NCI-H1417 (cell line): ENCODE measurements at regions not wholly inside any gene's neighbourhood (a gene's known extent, or its start where the extent isn't known, plus 50 kb on each side); places are given as distances from the start of the nearest gene placed in this dataset.
"Not testable (repeated sequence)": the region's sequence is repeated elsewhere in the genome, so short reads cannot be mapped to it uniquely, and the experiment has no call there.

Source experiments
- DNase-seq, 3 experiments: peaks; one replicate each; lab custom pipeline; 2025; lab: John Stamatoyannopoulos, UW

DNA sequence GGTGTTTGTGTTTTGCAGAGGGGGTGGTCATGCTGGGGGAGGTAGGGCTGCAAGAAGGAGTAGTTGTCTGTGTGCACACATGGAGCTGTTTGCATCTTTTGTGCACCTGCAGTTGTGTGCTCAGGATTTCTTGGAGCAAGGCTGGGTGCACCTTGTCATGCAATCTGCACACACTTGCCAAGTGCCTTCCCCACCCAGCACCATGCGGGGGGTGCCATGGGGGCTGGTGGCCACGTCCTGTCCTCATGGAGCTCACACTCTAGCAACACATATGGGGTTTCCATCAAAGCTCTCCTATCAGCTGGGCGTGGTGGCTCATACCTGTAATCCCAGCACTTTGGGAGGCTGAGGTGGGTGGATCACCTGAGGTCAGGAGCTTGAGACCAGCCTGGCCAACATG, 111.6 kb downstream of the CRLF3 start:
- DNase-seq = not testable (repeated sequence)

DNA sequence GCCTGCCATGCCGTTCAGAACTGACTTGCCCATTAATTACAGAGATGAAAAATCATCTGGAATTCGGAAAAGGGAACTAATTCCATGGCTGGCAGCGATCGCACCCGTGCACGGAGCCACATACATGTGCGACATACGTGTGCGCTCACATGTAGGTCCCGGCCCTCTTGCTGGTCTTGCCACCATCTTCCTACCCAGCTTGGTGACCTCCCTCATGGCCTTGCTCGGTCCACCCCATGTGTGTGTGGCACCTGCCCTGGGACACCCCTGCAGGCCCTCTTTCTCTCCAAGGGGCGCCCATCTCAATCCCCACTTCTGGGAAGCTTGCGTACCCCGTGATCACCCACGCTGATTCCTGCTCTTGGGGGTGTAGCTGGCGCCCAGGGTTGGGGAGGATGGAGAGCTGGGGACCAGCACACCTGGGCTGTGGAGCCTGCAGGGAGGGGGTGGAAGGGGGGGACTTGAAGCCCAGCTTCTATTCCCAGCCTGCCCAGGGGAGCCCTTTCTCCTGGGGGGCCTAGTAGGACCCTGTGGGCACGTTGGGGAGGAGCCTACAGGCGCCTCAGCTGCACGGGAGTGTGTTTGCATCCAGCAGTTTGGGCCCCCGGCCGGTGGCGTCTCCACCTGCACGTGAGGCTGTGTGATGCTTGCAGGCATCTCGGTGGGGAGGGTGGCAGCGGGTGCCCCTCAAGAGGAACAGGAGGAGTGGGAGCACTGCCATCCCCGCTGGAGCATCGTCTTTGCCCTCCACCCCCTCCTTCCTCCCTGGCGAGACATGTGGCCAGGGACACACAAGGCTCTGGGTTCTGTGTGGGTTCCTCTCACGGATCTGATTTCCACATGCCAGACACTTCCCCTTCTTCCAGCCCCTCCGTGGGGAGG, 112.6 kb downstream of the CRLF3 start:
- not testable (repeated sequence) for DNase-seq

DNA sequence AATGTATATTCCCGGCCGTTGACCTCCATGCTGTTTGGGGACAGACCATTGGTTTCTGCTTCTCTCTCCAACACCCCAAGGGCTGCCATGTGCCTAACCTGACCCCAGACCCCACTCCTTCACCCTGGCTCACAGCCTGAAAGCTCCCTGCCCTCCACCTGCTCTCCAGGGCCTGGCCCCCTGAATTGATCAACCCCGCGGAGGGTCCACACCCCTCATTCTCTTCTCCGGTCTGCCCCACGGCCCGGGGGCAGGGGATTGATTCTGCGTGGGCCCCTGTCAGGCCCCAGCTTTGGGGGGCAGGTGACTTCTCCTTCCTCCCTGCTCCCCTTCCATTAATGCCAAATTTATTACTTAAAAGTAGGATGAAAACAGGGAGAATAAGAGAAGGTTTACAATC, 113.3 kb downstream of the CRLF3 start:
- not testable (repeated sequence) for DNase-seq

DNA sequence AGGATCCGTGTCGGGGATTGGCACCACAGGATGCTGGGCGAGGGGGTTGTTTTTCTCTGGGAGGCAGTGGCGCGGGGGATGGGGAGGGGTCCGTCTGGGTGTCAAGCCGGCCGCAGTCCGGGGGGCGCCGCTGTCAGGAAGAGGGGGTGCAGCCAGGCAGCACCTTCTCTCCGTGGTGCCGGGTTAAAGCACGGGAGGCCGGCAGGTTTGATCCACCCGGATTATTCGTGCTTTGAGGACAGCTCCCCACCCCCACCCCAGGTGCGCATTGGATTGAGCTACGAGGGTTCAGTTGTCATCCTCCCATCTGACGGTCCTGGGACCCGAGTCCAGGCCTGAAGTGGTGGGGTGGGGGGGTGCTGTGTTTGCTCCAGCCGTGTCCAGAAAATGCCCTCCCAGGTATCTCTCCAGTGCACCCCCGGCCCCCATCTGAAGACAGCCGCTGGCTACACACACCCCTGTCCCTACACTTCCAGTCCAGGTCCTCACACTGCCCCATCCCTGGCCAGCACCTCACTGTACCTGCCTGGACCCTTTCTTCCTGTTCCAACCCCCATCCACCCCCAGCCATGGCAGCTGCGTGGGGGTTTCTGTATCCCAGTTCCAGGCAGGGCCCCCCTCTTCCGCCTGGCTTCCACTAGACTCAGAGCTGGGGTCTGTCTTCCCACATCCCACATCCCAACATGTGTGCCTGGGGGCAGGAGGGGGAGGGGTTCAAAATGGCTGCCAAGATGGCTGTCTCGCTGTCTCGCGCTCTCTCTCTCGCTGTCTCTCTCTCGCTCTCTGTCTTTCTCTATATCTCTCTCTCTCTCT, 114.0 kb downstream of the CRLF3 start:
- peak in 2 of 3 experiments; percentile 30 to 47 for DNase-seq

DNA sequence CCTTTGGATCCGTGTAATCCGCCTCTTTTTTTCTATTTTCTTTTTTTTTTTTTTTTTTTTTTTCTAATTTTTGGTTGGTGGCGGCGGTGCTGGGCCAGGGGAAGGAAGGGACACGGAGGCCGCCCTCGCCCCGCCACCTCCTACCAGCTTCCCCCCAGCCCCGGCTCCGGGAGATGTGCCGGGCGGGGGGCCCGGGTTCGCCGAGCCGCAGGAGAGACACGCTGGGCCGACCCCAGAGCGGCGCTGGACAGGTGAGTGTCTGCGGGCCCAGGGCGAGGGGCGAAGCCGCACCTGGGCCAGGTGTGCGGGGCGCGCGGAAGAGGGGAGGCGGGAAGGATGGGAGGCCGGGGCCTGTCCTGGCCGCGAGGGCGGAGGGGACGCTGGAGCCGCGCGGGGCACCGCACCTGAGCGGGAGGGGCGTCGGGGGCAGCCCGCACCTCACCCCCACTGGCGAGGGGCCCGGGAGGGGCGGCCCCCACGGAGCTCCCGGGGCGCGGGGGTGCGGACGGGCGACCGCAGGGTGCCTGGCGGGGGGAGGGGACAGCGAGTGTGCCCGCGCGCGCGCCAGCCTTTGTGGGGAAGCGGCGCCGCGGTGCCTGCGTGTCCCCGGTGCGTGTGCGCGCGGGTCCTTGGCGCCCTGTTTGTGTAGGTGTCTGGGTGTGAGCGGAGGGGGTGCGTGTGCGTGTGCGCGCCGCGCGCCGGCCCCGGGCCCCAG, 114.8 kb downstream of the CRLF3 start:
- DNase-seq = peak; percentile 17 to 77 (median 68)

DNA sequence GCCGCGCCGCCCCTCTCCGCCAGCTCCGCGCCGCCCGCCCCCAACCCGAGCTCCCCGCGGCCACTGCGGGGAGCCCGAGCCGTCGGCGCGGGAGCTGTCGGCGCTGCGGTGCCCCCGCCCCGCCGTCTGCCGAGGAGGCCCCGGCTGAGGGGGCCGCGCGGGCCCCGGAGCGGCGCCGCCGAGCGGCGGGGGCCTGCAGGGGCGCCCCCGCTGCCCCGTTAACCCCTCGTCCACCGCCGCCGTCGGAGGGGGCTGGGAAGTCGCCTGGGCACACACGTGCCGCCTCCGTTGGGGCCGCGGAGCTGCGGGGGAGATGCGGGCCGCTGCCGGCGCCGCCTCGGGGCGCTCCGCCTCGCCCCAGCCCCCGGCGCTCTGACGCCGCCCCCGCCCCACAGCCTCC, 115.4 kb downstream of the CRLF3 start:
- DNase-seq = peak in 2 of 3 experiments; percentile 31 to 61

DNA sequence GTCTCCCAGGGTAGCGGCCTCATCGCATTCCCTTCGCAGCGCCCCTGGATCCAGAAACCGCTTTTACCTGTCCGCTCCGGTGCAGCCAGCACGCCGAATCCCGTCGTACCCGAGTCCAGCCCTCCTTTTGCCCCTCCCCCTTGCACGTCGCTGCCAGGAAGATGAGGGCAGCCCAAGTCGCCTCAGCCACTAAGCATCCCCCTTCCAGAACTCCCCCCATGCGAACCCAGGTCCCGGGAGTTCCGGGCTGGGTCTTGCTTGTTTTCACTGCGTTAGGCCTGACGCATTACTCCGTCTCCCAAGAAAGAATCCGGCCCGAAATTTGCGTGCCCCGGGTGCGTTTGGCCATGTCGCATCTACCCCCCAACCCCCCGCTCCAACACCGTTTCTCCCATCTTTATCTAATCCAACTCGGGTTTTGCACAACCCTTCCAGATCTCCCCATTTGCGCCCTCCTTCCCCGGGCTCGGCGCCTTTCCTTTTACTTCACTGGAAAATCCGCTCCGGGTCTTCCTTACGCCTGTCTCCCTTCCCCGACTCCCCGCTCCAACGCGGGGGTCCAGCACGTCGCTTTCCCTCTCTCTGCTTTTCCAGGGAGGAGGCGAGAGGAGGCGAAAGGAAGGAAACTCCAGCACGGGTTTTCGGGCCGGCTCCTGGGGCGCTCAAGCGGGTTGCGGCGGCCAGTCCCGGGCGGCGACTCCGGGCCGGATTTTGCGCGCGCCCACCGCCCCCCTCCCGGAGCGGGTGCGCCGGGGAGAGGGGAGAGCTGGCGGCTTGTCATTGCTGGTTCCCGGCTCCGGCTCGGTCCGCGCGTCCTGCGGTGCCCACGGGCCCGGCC, 116.0 kb downstream of the CRLF3 start:
- DNase-seq = peak; percentile 92 to 98 (median 97)

DNA sequence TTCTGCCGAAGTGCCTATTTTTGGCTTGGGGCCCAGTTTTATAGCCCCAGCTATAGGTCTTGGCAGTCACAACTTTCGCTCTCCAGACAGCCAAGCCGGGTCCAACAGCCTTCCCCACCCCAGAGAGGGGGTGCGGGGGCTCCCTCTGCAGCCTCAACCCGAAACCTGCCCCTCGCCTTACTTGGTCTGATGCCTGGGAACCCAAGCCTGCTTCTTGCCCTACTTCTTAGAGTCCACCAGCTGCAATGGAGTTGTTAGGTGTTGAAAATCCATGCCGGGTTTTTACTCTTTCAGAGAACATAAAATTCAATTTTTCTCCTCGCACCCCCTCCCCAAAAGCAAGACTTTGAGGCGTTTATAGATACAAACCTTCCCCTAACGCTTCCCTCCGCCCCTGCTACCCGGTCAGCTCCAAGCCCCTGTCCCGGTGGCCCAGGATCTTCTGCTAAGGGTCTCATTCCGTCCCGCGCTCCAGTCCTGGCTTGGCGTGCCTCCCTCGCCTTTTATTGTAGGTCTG, 116.7 kb downstream of the CRLF3 start:
- peak in 2 of 3 experiments; percentile 59 to 92 for DNase-seq

DNA sequence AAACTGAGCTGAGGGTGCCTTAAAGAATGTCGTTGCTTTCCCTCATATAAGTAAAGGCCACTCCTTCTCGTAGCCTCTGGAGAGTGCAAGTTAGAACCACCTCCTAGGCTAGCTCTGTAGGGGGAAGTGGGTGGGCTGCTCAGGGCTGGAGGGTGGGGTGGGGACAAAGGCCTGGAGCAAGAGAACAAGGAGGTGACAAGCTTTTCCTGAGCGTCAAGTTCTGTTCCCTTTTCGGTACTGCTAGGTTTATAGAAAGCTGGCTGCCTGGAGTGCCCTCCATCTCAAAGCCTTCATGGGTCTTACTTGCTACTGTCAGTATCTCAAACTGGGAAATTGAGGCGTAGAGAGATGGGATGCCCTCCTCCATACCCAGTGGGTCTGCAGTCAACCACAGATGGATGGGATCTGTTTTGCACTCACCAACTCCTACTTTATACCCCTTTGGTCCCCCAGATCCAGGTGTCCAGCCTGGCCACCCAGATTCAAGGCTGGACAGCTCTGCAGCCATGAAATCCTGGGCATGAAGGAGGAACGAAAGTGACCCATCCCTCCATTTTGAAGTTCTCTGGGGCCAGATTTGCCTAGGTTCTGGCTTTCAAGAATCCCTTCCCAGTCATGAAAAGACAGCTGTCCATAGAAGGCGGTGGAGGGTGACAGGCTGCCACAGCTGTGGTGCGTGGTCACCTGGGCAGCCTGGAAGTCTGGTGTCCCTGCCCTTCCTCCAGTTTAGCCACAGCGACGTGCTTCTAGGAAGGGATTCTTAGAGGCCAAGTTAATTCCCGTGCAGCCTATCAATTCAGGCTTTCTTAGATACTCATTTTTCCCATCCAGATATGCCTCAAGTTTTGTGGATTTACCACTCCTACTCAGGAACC, 117.8 kb downstream of the CRLF3 start:
- not testable (repeated sequence) for DNase-seq

DNA sequence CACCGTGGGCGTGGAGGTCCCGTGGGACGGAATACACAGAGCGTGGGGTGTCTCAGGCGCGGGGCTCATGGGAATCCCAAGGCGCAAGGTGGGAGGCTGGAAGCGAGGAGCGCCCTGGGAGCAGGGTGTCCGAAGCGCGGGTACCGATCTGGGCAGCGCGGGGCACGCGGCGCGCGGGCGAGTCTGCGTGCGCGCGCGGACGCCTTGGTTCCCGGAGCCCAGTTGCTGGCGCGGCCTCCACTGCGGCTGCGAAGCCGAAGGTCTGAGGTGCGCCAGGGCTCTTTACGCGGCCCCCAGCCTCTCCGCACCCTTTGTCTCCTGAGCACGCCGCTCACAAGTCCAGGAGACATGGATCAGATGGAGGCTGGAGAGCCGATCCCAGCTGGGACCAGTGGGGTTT, 118.5 kb downstream of the CRLF3 start:
- peak in 2 of 3 experiments; percentile 17 to 22 for DNase-seq

DNA sequence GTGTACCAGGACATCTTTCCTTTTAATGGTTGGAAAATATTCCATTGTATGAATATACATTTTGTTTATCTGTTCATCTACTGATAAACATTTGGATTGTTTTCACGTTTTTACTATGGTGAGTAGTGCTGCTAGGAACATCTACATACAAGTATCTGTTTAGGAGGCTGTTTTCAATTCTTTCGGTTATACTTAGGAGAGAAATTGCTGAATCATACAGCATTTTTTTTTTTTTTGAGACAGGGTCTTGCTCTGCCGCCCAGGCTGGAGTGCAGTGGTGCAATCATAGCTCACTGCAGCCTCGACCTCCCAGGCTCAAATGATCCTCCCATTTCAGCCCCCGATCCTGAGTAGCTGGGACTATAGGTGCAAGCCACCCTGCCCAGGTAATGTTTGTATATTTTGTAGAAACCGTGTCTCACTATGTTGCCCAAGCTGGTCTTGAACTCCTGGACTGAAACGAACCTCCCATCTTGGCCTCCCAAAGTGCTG, 122.9 kb downstream of the CRLF3 start:
- DNase-seq = no peak

DNA sequence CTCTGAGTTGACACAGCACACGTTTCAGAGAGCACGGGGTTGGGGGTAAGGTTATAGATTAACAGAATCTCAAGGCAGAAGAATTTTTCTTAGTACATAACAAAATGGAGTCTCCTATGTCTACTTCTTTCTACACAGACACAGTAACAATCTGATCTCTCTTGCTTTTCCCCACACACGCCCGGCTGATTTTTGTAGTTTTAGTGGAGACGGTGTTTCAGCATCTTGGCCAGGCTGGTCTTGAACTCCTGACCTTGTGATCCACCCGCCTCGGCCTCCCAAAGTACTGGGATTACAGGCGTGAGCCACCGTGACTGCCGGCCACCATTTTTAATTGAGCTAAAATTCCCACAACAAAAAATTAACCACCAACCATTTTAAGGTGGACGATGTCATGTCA, 123.7 kb downstream of the CRLF3 start:
- DNase-seq = not testable (repeated sequence)

DNA sequence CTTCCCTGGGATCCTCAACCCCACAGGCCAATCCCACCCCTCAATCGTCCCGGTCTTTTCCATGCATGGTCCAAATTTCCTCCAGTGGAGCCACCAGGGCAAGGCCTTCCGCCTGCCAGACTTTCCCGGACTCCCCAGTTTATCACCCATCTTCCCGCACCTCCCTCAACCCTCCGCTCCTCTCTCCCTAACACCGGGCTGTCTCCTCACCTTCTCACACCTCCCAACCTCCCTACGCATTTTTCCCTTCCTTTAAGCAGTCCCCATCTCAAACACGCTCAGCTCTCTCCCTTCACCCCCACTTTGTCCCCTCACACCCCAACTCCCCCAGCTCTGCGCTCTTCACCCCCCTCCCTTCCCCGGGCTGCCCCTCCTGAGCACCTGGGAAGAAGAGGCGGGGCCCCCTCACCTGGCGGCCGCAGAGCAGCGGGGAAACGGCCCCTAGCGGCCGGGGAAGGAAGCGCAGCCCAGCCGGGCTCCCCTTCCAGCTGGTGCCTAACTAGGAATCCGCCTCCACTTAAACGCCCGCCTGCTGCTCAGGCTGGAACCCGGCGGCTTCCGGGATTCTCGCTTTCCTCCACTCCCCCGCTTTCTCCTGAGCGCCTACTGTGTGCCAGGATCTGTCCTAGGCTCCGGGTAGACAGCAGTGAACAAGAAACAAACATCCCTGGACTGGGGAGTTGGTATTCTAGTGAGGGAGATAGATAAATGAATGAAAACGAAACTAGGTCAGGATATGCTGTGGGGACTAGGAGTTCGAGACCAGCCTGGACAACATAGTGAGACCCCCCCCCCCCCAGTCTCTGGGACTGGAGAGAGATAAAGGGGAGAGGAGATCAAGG, 126.7 kb downstream of the CRLF3 start:
- peak; percentile 80 to 84 (median 82) for DNase-seq

DNA sequence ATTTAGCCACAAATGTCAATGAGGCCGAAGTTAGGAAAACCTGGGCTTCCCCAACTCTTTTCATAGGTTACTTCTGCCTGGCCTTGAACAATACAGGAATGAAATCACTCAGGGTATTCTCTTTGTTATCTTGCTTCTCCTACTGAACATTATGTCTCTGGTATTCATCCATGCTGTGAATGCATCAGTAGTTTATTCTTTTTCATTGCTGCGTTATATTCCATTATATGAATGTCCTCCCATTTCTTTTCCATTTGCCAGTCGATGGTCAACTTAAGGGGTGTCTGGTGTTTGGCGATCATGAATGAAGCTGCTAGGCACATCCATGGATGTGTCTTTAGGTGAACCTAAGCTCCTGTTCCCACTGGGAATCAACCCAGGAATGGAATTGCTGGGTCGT, 128.3 kb downstream of the CRLF3 start:
- no peak for DNase-seq

DNA sequence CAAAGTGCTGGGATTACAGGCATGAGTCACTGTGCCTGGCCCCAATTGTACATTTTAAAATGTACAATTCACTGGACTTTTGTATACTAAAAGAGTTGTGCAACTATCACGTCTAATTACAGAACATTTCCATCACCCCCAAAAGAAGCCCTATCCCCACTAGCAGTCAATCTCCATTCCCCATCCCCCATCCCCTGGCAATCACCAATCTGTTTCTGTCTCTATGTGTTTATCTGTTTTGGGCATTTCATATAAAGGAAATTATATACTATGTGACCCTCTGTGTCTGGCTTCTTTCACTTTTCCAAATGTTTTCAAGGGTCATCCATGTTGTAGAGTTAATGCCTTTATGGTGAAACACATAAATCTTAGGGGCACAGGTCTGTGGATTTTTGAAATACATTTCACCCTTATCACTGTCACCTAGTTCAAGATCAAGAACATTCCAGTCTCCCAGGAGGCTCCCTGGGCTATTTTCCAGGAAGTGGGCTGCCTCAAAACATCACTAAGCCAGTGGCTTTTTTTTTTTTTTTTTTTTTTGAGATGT, 129.2 kb downstream of the CRLF3 start:
- DNase-seq = not testable (repeated sequence)

DNA sequence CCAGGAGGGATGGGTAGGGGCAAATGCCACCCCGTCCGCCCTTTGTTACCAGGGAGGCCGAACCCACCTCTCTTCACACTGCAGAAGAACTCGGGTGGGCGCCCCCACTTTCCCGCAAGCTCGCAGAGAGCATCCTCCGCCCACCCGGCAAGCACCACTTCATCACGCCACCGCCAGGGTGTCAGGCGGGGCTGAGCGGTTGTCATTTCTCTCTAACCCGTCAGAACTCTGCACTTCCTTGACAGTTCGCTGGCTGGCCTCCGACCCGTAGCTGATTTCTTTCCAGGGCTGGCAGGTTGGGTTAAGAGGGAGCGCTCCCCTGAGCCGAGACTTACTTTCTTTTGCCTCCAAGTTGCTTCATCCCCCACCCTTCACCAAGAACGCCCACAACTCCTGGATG, 130.7 kb downstream of the CRLF3 start:
- DNase-seq = not testable (repeated sequence)

DNA sequence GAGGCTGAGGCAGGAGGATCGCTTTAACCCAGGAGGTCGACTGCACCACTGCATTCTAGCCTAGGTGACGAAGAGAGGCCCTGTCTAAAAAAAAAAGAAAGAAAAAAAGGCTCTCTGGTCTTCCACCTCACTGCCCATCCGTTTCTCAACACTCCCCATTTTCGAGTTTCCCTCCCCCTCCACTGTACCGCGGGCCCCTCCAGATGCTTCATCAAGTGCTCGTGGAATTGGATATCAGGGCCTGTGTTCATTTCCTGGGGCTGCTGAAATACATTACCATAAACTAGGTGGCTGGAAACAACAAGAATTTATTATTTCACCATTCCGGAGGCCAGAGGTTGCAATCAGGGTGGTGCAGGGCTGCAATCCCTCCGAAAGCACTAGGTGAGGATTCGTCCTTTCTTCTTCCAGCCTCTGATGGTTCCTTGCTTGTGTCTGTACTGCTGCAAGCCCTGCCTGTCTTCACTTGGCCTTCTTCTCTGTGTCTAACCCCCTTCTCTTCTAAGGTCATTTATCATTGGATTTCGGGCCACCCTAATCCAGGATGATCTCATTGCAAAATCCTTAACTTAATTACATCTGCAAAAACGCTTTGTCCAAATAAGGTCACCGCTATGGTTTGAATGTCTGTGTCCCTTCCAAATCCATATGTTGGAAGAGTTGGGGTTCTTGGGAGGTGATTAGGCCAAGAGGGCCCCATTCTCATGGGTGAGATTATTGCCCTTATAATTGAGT, 135.1 kb downstream of the CRLF3 start:
- not testable (repeated sequence) for DNase-seq
